ENCODE measurements at regions not wholly inside any gene's neighbourhood (a gene's known extent, or its start where the extent isn't known, plus 50 kb on each side); places are given as distances from the start of the nearest gene placed in this dataset.

GRCh38 chr11:80034801-80035200, 594.0 kb upstream of the TENM4 start:
- Histone ChIP-seq H3K36me3 (ENCODE audit: control insufficient read depth, low read length) (no peaks in the 10 kb centered on the region), H3K4me2 (ENCODE audit: low read length) (no peak overlapping the region), H3K4me3 (ENCODE audit: low read length) (no peak overlapping the region), H3K9me2 (replicated peaks; ENCODE audit: control insufficient read depth, low read length) (no peaks in the 10 kb centered on the region), H3K4me1 (ENCODE audit: control insufficient read depth, low read length) (no peaks in the 10 kb centered on the region), H3K9me3 (ENCODE audit: control insufficient read depth, insufficient read depth, low read length) (no peaks in the 10 kb centered on the region), H3K79me2 (ENCODE audit: control insufficient read depth, low read length) (no peaks in the 10 kb centered on the region), H4K20me1 (ENCODE audit: control insufficient read depth, insufficient read depth, low read depth, low read length) (no peaks in the 10 kb centered on the region), H3K27ac (ENCODE audit: low read depth, low read length) (no peak overlapping the region), H3F3A (ENCODE audit: control insufficient read depth, insufficient read depth) (no peaks in the 10 kb centered on the region), H3K27me3 (ENCODE audit: control insufficient read depth, low read length) (no peaks in the 10 kb centered on the region)
- TF ChIP-seq CTCF (IDR thresholded peaks at IDR 0.05; ENCODE audit: low read depth, low read length, poor library complexity, severe bottlenecking): no peak
- no peak for TF ChIP-seq EZH2phosphoT487 (IDR thresholded peaks at IDR 0.05; ENCODE audit: borderline replicate concordance, low read length)

GRCh38 chr11:80031014-80031600, 590.3 kb upstream of the TENM4 start:
- no peaks in the 10 kb centered on the region for H3K9me3 ChIP-seq (ENCODE audit: control insufficient read depth, insufficient read depth, low read length)
- no peaks in the 10 kb centered on the region for H3K9me2 ChIP-seq (replicated peaks; ENCODE audit: control insufficient read depth, low read length)
- no peaks in the 10 kb centered on the region for H4K20me1 ChIP-seq (ENCODE audit: control insufficient read depth, insufficient read depth, low read depth, low read length)
- no peaks in the 10 kb centered on the region for H3K79me2 ChIP-seq (ENCODE audit: control insufficient read depth, low read length)
- H3F3A ChIP-seq (ENCODE audit: control insufficient read depth, insufficient read depth): no peaks in the 10 kb centered on the region
- no peak overlapping the region for H3K27ac ChIP-seq (ENCODE audit: low read depth, low read length)
- no peak for TF ChIP-seq EZH2phosphoT487 (IDR thresholded peaks at IDR 0.05; ENCODE audit: borderline replicate concordance, low read length)
- no peak for TF ChIP-seq CTCF (IDR thresholded peaks at IDR 0.05; ENCODE audit: low read depth, low read length, poor library complexity, severe bottlenecking)
- no peaks in the 10 kb centered on the region for H3K36me3 ChIP-seq (ENCODE audit: control insufficient read depth, low read length)
- no peaks in the 10 kb centered on the region for H3K27me3 ChIP-seq (ENCODE audit: control insufficient read depth, low read length)
- no peak overlapping the region for H3K4me2 ChIP-seq (ENCODE audit: low read length)
- no peaks in the 10 kb centered on the region for H3K4me1 ChIP-seq (ENCODE audit: control insufficient read depth, low read length)
- H3K4me3 ChIP-seq (ENCODE audit: low read length): no peak overlapping the region

GRCh38 chr11:80028998-80029397, 588.2 kb upstream of the TENM4 start:
- Histone ChIP-seq H3K4me1 (ENCODE audit: control insufficient read depth, low read length) (no peaks in the 10 kb centered on the region), H3K4me3 (ENCODE audit: low read length) (no peak overlapping the region), H3K79me2 (ENCODE audit: control insufficient read depth, low read length) (no peaks in the 10 kb centered on the region), H4K20me1 (ENCODE audit: control insufficient read depth, insufficient read depth, low read depth, low read length) (no peaks in the 10 kb centered on the region), H3F3A (ENCODE audit: control insufficient read depth, insufficient read depth) (no peaks in the 10 kb centered on the region), H3K9me3 (ENCODE audit: control insufficient read depth, insufficient read depth, low read length) (no peaks in the 10 kb centered on the region), H3K4me2 (ENCODE audit: low read length) (no peak overlapping the region), H3K9me2 (replicated peaks; ENCODE audit: control insufficient read depth, low read length) (no peaks in the 10 kb centered on the region), H3K27ac (ENCODE audit: low read depth, low read length) (no peak overlapping the region), H3K36me3 (ENCODE audit: control insufficient read depth, low read length) (no peaks in the 10 kb centered on the region), H3K27me3 (ENCODE audit: control insufficient read depth, low read length) (no peaks in the 10 kb centered on the region)
- TF ChIP-seq EZH2phosphoT487 (IDR thresholded peaks at IDR 0.05; ENCODE audit: borderline replicate concordance, low read length): no peak
- TF ChIP-seq CTCF (IDR thresholded peaks at IDR 0.05; ENCODE audit: low read depth, low read length, poor library complexity, severe bottlenecking): no peak
